ENCODE measurements at regions not wholly inside any gene's neighbourhood (a gene's known extent, or its start where the extent isn't known, plus 50 kb on each side); places are given as distances from the start of the nearest gene placed in this dataset.

DNA sequence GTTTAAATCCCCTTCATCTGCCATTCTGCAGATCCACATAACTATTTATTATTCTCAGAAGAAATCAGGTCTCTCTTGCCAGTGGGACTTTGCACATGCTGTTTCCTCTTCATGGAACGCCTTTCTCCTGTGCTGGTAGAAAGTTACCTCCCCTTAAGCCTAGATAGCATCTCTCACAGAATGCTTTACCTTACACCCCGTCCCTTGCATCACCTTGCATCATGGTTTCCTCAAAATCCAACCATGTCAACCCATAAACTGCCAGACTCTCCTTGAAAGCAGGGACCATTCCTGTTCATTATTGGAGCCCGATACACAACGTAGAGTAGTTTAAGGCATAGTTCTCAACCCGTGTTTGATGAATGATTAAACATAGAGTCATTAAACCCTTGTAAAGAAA, 396.2 kb upstream of the F9 start:
- TF ChIP-seq POLR2AphosphoS5 (IDR thresholded peaks at IDR 0.05; ENCODE audit: low read depth, low read length) (no peak), POLR2A (IDR thresholded peaks at IDR 0.05; ENCODE audit: low read depth, low read length) (no peak), TAF1 (IDR thresholded peaks at IDR 0.05; ENCODE audit: borderline replicate concordance, low read depth, low read length) (no peak)
